NCI-H524 treated with DMSO at 0.1 percent for 48 hours (cell line): ENCODE measurements at regions not wholly inside any gene's neighbourhood (a gene's known extent, or its start where the extent isn't known, plus 50 kb on each side); places are given as distances from the start of the nearest gene placed in this dataset.

Source experiments
- DNase-seq: peaks from one replicate; lab custom pipeline; 2025; lab: John Stamatoyannopoulos, UW

- DNase-seq = no peak
Observed at GRCh38 chr16:74232806-74233465, 63.7 kb upstream of the PSMD7 start.

- DNase-seq = no peak
Observed at GRCh38 chr16:74230126-74230525, 66.5 kb upstream of the PSMD7 start.

GRCh38 chr16:74226338-74226954 lies 70.2 kb upstream of the PSMD7 start:
- no peak for DNase-seq

GRCh38 chr16:74224828-74225612 lies 71.6 kb upstream of the PSMD7 start:
- DNase-seq = peak; percentile 48

GRCh38 chr16:74221828-74222227 lies 74.8 kb upstream of the PSMD7 start:
- no peak for DNase-seq

GRCh38 chr16:74219706-74220105 lies 76.9 kb upstream of the PSMD7 start:
- no peak for DNase-seq

- no peak for DNase-seq
Observed at GRCh38 chr16:74218871-74219270, 77.7 kb upstream of the PSMD7 start.

- no peak for DNase-seq
Observed at GRCh38 chr16:74216319-74216718, 80.3 kb upstream of the PSMD7 start.

- no peak for DNase-seq
Observed at GRCh38 chr16:74215249-74215648, 81.4 kb upstream of the PSMD7 start.

- no peak for DNase-seq
Observed at GRCh38 chr16:74213372-74213771, 83.2 kb upstream of the PSMD7 start.

GRCh38 chr16:74210245-74210644 lies 86.4 kb upstream of the PSMD7 start:
- DNase-seq = no peak

- DNase-seq = no peak
Observed at GRCh38 chr16:74202009-74202408, 94.6 kb upstream of the PSMD7 start.

GRCh38 chr16:74201576-74201975 lies 95.0 kb upstream of the PSMD7 start:
- DNase-seq = no peak

GRCh38 chr16:74200921-74201320 lies 95.7 kb upstream of the PSMD7 start:
- DNase-seq = no peak

- no peak for DNase-seq
Observed at GRCh38 chr16:74199842-74200124, 96.8 kb upstream of the PSMD7 start.

GRCh38 chr16:74199066-74199841 lies 97.4 kb upstream of the PSMD7 start:
- no peak for DNase-seq

- no peak for DNase-seq
Observed at GRCh38 chr16:74192281-74192797, 104.3 kb upstream of the PSMD7 start.

- no peak for DNase-seq
Observed at GRCh38 chr16:74190292-74190691, 106.3 kb upstream of the PSMD7 start.

GRCh38 chr16:74188856-74189255 lies 107.8 kb upstream of the PSMD7 start:
- DNase-seq = no peak

GRCh38 chr16:74186561-74186971 lies 110.0 kb upstream of the PSMD7 start:
- DNase-seq = peak; percentile 62

- DNase-seq = no peak
Observed at GRCh38 chr16:74184839-74185238, 111.8 kb upstream of the PSMD7 start.

GRCh38 chr16:74183601-74184360 lies 112.8 kb upstream of the PSMD7 start:
- DNase-seq = no peak
